ENCODE measurements at regions not wholly inside any gene's neighbourhood (a gene's known extent, or its start where the extent isn't known, plus 50 kb on each side); places are given as distances from the start of the nearest gene placed in this dataset.

GRCh38 chrX:9295551-9295950 lies 169.3 kb upstream of the TBL1X start:
- H3K23me2 ChIP-seq (ENCODE audit: low read depth, low read length): no peaks in the 10 kb centered on the region
- DNase-seq (ENCODE audit: low read depth in 1 of 2, low spot score in 2 of 2) (no peak), FAIRE-seq (no peak)
- no peak overlapping the region for H4K5ac ChIP-seq (ENCODE audit: insufficient read length, low read depth, low read length)
- H3K56ac ChIP-seq (replicated peaks; ENCODE audit: insufficient read length, low read depth, low read length): no peak overlapping the region
- no peaks in the 10 kb centered on the region for H3K79me1 ChIP-seq (ENCODE audit: low read depth, low read length)
- H3K23ac ChIP-seq (ENCODE audit: insufficient read length): no peak overlapping the region
- H3K4me3 ChIP-seq (ENCODE audit: extremely low read depth in 1 of 4, insufficient read depth in 2 of 4, low read depth in 3 of 4, low read length in 4 of 4): no peak overlapping the region
- CTCF ChIA-PET (ENCODE audit: partially characterized antibody): interaction anchor here (1.1 to 1.6 kb wide), 2 partner anchors 11 to 18 kb away, joined by 3 read pairs; no protein-coding TSS in a partner anchor
- H3K27ac ChIP-seq (ENCODE audit: low read depth, low read length): no peak overlapping the region
- H3K18ac ChIP-seq (ENCODE audit: extremely low read depth, low read length): no peak overlapping the region
- H4K91ac ChIP-seq (replicated peaks; ENCODE audit: insufficient read length, low read length): no peak overlapping the region
- H3K36me3 ChIP-seq (ENCODE audit: control insufficient read depth in 2 of 4, insufficient read depth in 4 of 4, low read length in 3 of 4): no peaks in the 10 kb centered on the region
- H3K4me2 ChIP-seq (ENCODE audit: insufficient read depth in 1 of 2, low read depth in 2 of 2, low read length in 2 of 2): no peak overlapping the region
- peaks cover 0 to 10% (median 8%) of the 10 kb centered on the region in 4 experiments; a peak in 5 of 7 replicates for H3K27me3 ChIP-seq (replicated peaks in 1 of 4; ENCODE audit: control insufficient read depth in 3 of 4, extremely low read depth in 1 of 4, insufficient read depth in 3 of 4, low read length in 3 of 4)
- no peak overlapping the region for H2BK120ac ChIP-seq (replicated peaks; ENCODE audit: low read depth, low read length)
- no peak overlapping the region for H2BK12ac ChIP-seq (ENCODE audit: low read depth, low read length)
- H3K4ac ChIP-seq (replicated peaks; ENCODE audit: insufficient read length, low read depth, low read length): no peak overlapping the region
- H3K9ac ChIP-seq (replicated peaks in 1 of 4; ENCODE audit: extremely low read depth in 1 of 4, low read depth in 3 of 4, low read length in 3 of 4): no peak overlapping the region
- no peak overlapping the region for H2AFZ ChIP-seq (ENCODE audit: low read length)
- POLR2A ChIA-PET (ENCODE audit: partially characterized antibody): no interaction called here
- H2BK20ac ChIP-seq (ENCODE audit: low read length): no peak overlapping the region
- H4K8ac ChIP-seq (ENCODE audit: extremely low read depth, insufficient read depth, low read length): no peak overlapping the region
- no peaks in the 10 kb centered on the region for H3K9me3 ChIP-seq (ENCODE audit: insufficient read depth in 2 of 2, low read depth in 1 of 2, low read length in 1 of 2)
- no peak overlapping the region for H2AK5ac ChIP-seq (ENCODE audit: low read depth, low read length)
- H2BK5ac ChIP-seq (ENCODE audit: low read depth, low read length): no peak overlapping the region
- 80% methylated on average over 1 of the region's 5 CpGs; no CpG with 5 or more reads in 1 of the 2 experiments for WGBS, 2 experiments (ENCODE audit: extremely low coverage in 1 of 2, insufficient coverage in 1 of 2, insufficient read length in 1 of 2, insufficient replicate concordance in 2 of 2, low coverage in 1 of 2, low lambda C conversion rate in 2 of 2, missing lambda C conversion rate in 1 of 2)
- H2BK15ac ChIP-seq (ENCODE audit: low read length): no peak overlapping the region
- no peaks in the 10 kb centered on the region for H4K20me1 ChIP-seq (replicated peaks in 1 of 2; ENCODE audit: control insufficient read depth in 1 of 2, insufficient read depth in 2 of 2, low read length in 2 of 2)
- H3K4me1 ChIP-seq (replicated peaks in 1 of 4; ENCODE audit: control insufficient read depth in 3 of 4, insufficient read depth in 4 of 4, low read length in 3 of 4): peaks cover 3 to 15% (median 12%) of the 10 kb centered on the region in 4 experiments; a peak in 6 of 7 replicates
- H3K14ac ChIP-seq (ENCODE audit: insufficient read length): no peak overlapping the region
- H3K79me2 ChIP-seq (ENCODE audit: control insufficient read depth in 1 of 2, insufficient read depth in 2 of 2, low read length in 2 of 2): no peaks in the 10 kb centered on the region
- no peak for TF ChIP-seq SIX5 (IDR thresholded peaks at IDR 0.05; ENCODE audit: low read depth, low read length)
- TF ChIP-seq BCL11A (IDR thresholded peaks at IDR 0.05; ENCODE audit: low read depth in 2 of 2, low read length in 2 of 2): no peak
- no peak for TF ChIP-seq GABPA (IDR thresholded peaks at IDR 0.05; ENCODE audit: borderline replicate concordance, insufficient read depth, low read length)
